A673 (cell line): ENCODE measurements at regions not wholly inside any gene's neighbourhood (a gene's known extent, or its start where the extent isn't known, plus 50 kb on each side); places are given as distances from the start of the nearest gene placed in this dataset.
"Not testable (repeated sequence)": the region's sequence is repeated elsewhere in the genome, so short reads cannot be mapped to it uniquely, and the experiment has no call there.

ENCODE experiments used
- BruUV-seq: library from RNA; stranded (reverse); fragments of 400-500 nt; replicated peaks from 2 replicates; lab custom pipeline; 2021; lab: Mats Ljungman, UMichigan
- CTCF ChIA-PET: fragments of 300-600 bp; sonication (Branson Sonifier 250); formaldehyde crosslinking; loops from one replicate; lab custom pipeline; 2022; ENCODE audit warnings: antibody characterized with exemption; lab: Charles Lee
- POLR2A ChIA-PET: fragments of 300-600 bp; sonication (Branson Sonifier 250); formaldehyde crosslinking; loops from one replicate; lab custom pipeline; 2022; ENCODE audit warnings: antibody characterized with exemption; ENCODE audit not compliant: low non-redundant PET; lab: Charles Lee
- DNase-seq: peaks from one replicate; pipeline ENCODE4 v3.0.0-alpha.2; 2015; ENCODE audit warnings: low spot score
- H3K27ac ChIP-seq: fragments of 200-600 bp; sonication (generic); 2 replicates; pipeline ENCODE4 v1.5.1; 2016; ENCODE audit warnings: mixed run types, low read depth, mild to moderate bottlenecking, mixed read lengths, antibody characterized with exemption, low read length; ENCODE audit not compliant: poor library complexity, severe bottlenecking
- H3K27me3 ChIP-seq: fragments of 200-600 bp; sonication (generic); replicated peaks from 2 replicates; pipeline ENCODE4 v1.6.1; 2017; ENCODE audit warnings: mixed run types, low read depth, mild to moderate bottlenecking, mixed read lengths, antibody characterized with exemption, low read length; ENCODE audit not compliant: insufficient read depth, poor library complexity
- H3K36me3 ChIP-seq: fragments of 200-600 bp; sonication (generic); 2 replicates; pipeline ENCODE4 v1.6.1; 2016; ENCODE audit warnings: mixed run types, mild to moderate bottlenecking, mixed read lengths, antibody characterized with exemption, low read length; ENCODE audit not compliant: insufficient read depth, poor library complexity, severe bottlenecking
- H3K4me1 ChIP-seq: fragments of 200-600 bp; sonication (generic); 2 replicates; pipeline ENCODE4 v1.6.1; 2017; ENCODE audit warnings: mixed run types, mild to moderate bottlenecking, mixed read lengths, antibody characterized with exemption, low read length; ENCODE audit not compliant: insufficient read depth, poor library complexity, severe bottlenecking
- H3K4me3 ChIP-seq: fragments of 200-600 bp; sonication (generic); 2 replicates; pipeline ENCODE4 v1.5.1; 2016; ENCODE audit warnings: low read depth, mixed run types, mild to moderate bottlenecking, mixed read lengths, low read length; ENCODE audit not compliant: poor library complexity, severe bottlenecking
- H3K9me3 ChIP-seq: fragments of 200-600 bp; sonication (generic); 2 replicates; pipeline ENCODE4 v1.6.1; 2016; ENCODE audit warnings: mixed run types, low read depth, mild to moderate bottlenecking, mixed read lengths, antibody characterized with exemption, low read length; ENCODE audit not compliant: poor library complexity, severe bottlenecking
- EZH2 ChIP-seq: fragments of 200-600 bp; sonication (generic); IDR thresholded peaks from 2 replicates; pipeline ENCODE4 v1.6.1; 2017; ENCODE audit warnings: borderline replicate concordance, low read depth, mild to moderate bottlenecking, mixed read lengths, antibody characterized with exemption, low read length; ENCODE audit not compliant: poor library complexity, severe bottlenecking
- intact Hi-C: fragments of 100-400 bp; cut with micrococcal nuclease; formaldehyde crosslinking; loops from one replicate; pipeline ENCODE4 v1.10.0; 2022; ENCODE audit not compliant: unreplicated experiment
- TF ChIP-seq, protein P1 (sequence below): fragments of 300-800, 200-600 bp; sonication (generic); conservative IDR thresholded peaks from 2 replicates; pipeline ENCODE4 v1.5.1; 2017; ENCODE audit warnings: low read depth, mild to moderate bottlenecking, antibody characterized with exemption, low read length, moderate library complexity, mixed read lengths

DNA sequence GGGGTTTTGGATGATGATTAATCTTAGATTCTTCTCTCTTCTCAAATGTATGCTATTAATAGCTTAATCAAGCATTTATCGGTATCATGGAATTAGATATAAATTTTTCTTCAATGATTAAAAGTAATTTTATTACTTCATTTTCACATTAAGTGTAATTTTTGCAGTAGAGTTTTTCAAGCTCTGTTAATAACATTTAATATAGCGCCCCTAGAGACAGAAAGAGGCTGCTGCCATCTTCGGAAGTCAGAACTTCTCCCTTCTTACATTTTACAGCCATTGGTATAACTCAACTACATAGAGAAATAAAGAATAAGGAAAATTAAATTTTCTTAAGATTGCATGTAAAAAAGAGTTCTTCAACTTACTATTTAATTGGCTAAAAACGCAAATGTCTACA is 540.3 kb downstream of the GABRG2 start:
- Histone ChIP-seq H3K27ac (no peak overlapping the region), H3K36me3 (no peaks in the 10 kb centered on the region), H3K4me3 (no peak overlapping the region), H3K4me1 (no peaks in the 10 kb centered on the region), H3K27me3 (no peaks in the 10 kb centered on the region), H3K9me3 (no peaks in the 10 kb centered on the region)
- ChIA-PET POLR2A (no interaction called here), CTCF (no interaction called here)
- no peak for DNase-seq
- intact Hi-C loops, result no loop called here
- no TSS peak for BruUV-seq
- TF ChIP-seq EZH2, result no peak
- TF ChIP-seq, protein P1, sequence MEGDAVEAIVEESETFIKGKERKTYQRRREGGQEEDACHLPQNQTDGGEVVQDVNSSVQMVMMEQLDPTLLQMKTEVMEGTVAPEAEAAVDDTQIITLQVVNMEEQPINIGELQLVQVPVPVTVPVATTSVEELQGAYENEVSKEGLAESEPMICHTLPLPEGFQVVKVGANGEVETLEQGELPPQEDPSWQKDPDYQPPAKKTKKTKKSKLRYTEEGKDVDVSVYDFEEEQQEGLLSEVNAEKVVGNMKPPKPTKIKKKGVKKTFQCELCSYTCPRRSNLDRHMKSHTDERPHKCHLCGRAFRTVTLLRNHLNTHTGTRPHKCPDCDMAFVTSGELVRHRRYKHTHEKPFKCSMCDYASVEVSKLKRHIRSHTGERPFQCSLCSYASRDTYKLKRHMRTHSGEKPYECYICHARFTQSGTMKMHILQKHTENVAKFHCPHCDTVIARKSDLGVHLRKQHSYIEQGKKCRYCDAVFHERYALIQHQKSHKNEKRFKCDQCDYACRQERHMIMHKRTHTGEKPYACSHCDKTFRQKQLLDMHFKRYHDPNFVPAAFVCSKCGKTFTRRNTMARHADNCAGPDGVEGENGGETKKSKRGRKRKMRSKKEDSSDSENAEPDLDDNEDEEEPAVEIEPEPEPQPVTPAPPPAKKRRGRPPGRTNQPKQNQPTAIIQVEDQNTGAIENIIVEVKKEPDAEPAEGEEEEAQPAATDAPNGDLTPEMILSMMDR, result no peak

DNA sequence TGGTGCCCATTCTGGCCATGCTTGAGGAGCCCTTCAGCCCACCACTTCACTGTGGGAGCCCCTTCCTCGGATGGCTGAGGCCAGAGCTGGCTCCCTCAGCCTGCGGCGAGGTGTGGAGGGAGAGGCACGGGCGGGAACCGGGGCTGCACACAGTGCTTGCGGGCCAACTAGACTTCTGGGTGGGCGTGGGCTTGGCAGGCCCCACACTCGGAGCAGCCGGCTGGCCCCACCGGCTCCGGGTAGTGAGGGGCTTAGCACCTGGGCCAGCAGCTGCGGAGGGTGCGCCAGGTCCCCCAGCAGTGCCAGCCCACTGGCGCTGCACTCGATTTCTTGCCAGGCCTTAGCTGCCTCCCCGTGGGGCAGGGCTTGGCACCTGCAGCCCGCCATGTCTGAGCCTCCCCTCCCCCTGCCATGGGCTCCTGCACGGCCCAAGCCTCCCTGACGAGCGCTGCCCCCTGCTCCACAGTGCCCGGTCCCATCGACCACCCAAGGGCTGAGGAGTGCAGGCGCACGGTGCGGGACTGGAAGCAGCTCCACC is 554.2 kb downstream of the GABRG2 start:
- intact Hi-C loops, POLR2A ChIA-PET, H3K4me1 ChIP-seq, BruUV-seq, H3K9me3 ChIP-seq, H3K4me3 ChIP-seq, H3K36me3 ChIP-seq, CTCF ChIA-PET, DNase-seq, H3K27me3 ChIP-seq, H3K27ac ChIP-seq: not testable (repeated sequence)

DNA sequence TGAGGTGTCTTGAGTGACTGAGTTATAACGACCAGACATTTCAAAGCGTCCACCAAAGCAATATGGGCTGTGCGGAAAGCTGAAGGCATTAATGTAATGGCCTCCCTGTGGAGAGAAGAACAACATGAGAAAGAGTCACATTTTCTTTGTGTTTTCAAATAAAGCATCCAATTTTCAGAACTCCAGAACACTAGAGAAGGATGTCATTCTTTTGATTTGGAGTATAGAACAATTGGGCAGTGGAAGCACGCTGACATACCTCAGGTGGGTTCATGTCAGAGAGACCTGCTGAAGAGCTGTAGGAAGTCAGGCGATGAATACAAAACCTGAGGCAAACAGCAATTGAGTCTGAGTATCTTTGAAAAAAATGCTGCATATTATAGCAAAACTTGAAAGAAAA is 556.5 kb downstream of the GABRG2 start:
- ChIA-PET CTCF (no interaction called here), POLR2A (interaction anchor here (0.6 kb wide), 1 partner anchor 473 kb away, joined by 3 read pairs; no protein-coding TSS in a partner anchor)
- H3K27ac ChIP-seq, result no peak overlapping the region
- no TSS peak for BruUV-seq
- TF ChIP-seq, protein P1, result no peak
- TF ChIP-seq EZH2, result no peak
- no peaks in the 10 kb centered on the region for H3K36me3 ChIP-seq
- H3K4me1 ChIP-seq, result no peaks in the 10 kb centered on the region
- DNase-seq, result no peak
- no peaks in the 10 kb centered on the region for H3K9me3 ChIP-seq
- H3K27me3 ChIP-seq, result no peaks in the 10 kb centered on the region
- intact Hi-C loops, result no loop called here
- no peak overlapping the region for H3K4me3 ChIP-seq

DNA sequence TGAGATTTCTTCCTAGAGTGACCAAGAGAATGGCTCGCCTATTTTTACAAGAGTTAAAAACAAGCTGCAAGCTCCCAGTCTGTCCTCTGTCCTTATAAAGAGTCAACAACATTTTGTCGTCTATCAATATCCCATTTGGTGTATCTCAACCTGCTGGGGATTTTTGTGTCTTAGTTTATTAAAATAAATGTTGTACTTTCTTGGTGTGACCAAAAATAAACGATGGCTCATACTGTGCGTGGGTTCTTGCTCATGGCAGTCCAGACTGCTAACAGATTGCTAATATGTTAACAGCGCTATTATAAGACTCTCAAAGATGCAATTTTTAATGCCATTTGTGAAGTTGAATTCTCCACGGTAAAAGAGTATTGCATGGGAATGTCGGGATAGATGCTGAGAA is 569.9 kb downstream of the GABRG2 start:
- Histone ChIP-seq H3K27ac (no peak overlapping the region), H3K4me1 (no peaks in the 10 kb centered on the region), H3K4me3 (no peak overlapping the region), H3K9me3 (no peaks in the 10 kb centered on the region), H3K27me3 (no peaks in the 10 kb centered on the region), H3K36me3 (no peaks in the 10 kb centered on the region)
- DNase-seq, result no peak
- POLR2A ChIA-PET, result no interaction called here
- TF ChIP-seq, protein P1, result no peak
- TF ChIP-seq EZH2, result no peak
- no TSS peak for BruUV-seq
- CTCF ChIA-PET, result no interaction called here
- intact Hi-C loops, result no loop called here
